UCSD-AML1 (cell line): ENCODE measurements at regions not wholly inside any gene's neighbourhood (a gene's known extent, or its start where the extent isn't known, plus 50 kb on each side); places are given as distances from the start of the nearest gene placed in this dataset.
A peak's percentile ranks its signal among the peaks of the same experiment; 100 is the strongest.

Experiments
- DNase-seq: peaks from one replicate; lab custom pipeline; 2025; ENCODE audit not compliant: unreplicated experiment; lab: John Stamatoyannopoulos, UW

DNA sequence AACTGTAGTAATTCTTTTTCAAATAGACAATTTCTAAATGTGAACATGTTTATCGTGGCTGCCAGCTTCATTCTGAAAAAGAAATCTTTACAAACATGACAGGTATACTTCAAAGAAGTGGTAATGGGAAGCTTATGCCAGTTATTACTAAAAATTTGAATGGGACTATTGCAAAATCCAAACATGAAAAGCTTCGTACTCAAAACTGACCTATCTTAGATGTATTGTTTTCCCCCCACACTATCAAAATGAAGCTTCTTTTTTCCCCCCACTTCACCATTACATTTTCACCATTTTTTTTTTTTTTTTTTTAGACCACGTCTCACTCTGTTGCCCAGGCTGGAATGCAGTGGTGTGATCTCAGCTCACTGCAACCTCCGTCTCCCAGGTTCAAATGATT is 50.4 kb upstream of the SERTAD2 start:
- DNase-seq: no peak

DNA sequence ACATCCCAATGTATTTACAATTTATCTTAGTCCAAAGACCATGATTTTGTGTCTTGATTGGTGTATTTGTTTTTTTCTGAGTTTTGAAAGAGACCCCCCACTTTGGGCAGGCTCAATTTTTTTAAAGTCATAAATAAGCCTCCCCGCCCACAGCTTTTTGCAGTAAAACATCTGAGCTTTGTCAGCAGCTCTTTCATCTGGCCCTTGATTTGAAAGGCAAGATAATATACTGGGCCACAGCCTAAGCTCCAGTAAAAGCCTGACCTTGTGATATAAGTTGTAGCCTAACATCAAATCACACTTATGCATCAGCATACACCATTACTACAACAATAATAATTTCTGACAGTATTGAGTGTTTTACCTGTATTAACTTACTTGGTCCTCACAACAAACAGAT is 51.3 kb upstream of the SERTAD2 start:
- DNase-seq: no peak

GRCh38 chr2:64707276-64707675 is 53.6 kb upstream of the SERTAD2 start:
- DNase-seq: no peak

GRCh38 chr2:64708829-64709228 is 55.1 kb upstream of the SERTAD2 start:
- DNase-seq: no peak

DNA sequence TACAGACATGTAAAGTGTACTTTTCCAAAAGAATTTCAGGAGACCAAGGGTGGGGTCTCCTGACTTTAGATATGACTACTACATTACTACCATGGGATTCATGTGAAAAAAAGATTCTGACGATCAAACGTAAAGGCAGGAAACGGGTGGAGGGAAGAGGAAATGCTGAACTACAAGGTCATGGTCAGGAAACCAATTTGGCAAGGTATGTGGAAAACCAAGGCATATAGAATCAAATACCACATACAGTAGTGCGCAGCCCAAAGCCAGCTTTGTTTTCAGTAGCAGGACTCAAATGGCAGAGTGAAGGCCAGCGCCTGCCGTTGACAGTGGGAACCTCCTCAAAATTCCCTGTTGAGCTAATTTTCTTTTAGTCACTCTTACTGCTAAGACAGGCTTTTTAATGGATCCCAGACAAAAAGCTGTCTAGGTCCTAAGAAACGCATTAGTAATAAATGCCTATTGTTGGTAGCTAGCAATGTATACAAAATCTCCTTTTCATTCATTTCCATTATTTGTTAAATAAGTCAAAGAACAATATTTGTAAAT is 57.6 kb upstream of the SERTAD2 start:
- peak; percentile 41 for DNase-seq

GRCh38 chr2:64713686-64714085 is 60.0 kb upstream of the SERTAD2 start:
- DNase-seq: no peak

DNA sequence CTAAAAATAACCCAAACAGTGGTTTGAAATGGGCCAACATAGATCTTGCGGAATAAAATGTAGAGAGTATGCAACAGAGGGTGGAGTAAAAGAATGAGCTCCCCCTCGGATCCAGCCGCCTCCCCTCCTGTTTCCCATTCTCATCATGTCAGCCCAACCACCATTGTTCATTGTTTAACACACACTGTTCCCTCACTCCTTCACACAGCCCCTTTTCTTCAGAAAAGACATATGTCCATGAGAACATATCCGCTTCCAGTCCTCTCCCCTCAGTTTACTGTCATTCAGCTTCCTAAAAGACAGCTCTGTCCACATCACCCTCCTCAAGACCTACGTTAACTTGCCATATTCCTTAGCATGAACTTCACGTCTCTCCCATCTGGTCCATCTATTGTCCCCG is 62.9 kb upstream of the SERTAD2 start:
- DNase-seq: no peak

- DNase-seq: no peak
These were observed 64.7 kb upstream of the SERTAD2 start for GRCh38 chr2:64718250-64718885.

DNA sequence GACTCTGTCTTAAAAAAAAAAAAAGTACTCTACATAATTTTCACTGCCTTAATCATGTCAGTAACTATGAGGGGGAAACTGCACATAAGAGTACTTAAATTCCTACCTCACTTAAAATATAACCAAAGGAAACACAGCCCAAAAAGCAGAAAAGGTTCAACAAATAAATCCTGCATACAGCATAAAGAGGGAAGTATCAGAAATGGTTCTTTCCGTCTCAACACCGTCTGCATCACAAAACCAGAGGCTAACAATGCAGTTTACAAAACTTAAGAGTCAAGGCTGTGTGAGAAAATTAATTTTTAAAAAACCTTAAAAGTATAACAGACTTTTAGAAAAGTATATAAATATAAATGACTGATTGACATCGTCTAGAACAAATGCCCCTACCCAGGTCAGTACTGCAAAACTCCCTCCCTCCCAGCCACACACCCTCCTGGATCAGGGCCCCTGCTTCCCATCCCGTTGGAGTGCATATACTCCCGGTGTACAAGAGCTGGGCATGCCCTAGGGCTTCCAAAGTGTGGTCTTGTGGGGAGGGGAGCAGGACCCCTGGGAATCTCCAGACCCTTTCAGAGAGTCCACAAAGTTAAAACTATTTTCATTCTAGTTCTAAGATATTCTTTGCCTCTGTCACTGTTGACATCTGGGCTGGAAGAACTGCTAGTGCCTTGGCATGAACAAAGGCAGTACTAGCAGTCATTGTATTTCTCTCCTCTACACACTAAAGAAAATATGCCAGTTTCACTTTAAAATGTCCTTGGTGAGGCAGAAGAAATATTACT is 67.0 kb upstream of the SERTAD2 start:
- no peak for DNase-seq

DNA sequence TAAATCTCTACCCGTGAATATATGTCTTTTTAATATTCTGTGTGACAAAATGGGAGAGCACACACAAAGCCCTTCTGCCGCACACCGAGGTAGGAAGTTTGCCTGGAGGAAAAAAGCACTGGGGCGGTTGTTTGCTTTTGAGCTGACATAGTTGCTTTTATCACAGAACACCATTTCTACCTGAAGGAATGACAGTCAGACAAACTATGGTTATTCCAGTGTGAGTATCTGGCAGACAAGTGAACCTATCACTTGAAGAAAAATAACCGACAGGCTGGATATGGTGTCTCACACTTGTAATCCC is 67.6 kb upstream of the SERTAD2 start:
- DNase-seq: no peak

- no peak for DNase-seq
These were observed 68.8 kb upstream of the SERTAD2 start for GRCh38 chr2:64722291-64723044.

GRCh38 chr2:64727013-64727767 is 73.5 kb upstream of the SERTAD2 start:
- DNase-seq: no peak

DNA sequence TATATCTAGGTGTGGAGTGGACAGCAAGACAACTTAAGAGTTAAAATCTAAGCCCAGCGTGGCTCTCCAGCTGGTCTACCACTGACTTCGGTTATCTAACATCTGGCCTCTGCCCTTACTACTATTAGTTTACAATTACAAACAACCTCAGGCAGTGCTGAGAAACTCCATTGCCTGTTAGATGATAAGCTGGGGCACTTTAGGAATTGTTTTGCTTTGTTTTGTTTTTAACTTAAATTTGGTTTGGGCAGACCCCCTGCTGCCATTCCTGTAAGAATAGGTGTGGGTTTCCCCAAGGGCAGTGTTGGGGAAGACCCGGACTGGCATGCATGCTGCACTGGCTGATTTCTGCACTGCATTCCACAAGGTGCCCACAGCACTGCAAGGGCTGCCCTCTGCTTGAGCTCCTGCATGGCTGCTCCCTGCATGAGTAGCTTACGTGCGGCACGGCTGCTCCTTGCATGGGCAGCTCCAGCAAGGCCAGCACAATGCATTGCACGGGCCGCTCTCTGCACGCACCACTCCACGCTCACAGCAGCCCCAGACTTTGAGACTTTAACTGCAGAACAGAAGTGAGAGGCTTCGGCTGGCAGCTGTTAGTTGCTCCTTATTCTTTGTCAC is 74.2 kb upstream of the SERTAD2 start:
- no peak for DNase-seq

DNA sequence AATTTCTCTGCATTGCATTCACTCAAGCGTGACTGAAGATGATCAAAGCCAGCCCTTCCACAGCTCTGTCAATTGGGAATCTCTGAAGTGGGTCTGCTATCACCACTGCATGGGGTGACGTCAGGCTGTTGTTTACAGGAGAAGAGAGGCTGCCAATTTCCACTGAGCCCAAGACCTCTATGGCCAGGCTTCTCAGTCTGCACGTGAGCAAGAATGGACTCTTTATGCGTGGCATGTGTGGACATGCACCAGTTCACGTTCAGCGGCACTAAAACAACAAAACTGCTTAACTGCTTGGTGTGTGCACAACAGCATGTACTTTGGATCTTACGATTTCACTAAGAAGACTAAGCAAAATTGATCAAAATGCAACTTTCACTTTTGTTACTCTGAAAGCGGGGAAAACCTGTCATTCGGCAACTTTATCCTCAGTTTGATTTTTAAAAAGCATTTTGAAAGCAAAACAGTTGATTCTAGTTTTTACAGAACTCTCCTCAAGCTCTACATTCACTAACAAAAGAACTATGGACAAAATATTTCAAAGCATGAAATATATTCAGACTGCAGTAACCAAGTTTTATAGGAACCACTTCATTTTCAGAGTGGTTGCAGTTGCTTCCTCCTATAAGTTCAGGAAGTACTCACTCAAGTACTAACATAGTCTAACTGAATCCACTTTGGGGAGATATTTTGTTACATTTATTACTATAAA is 77.0 kb upstream of the SERTAD2 start:
- no peak for DNase-seq

DNA sequence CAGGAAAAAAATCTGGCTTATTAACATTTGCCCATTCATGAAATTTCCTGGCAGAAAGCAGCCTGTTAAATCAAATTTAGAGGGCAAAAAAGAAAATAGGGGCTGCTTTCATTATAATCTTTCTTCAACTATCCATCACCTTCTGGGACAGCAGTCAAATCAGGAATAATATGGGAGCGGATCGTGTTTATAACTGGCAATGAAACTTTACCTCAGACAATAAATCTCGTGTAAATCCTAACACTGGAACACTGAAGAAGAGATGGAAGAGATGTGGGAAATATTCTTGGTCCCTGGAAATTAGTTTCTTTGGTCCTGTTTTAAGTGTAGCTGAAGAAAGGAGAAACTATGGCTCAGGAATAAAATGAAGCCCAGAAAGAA is 77.5 kb upstream of the SERTAD2 start:
- DNase-seq: no peak

GRCh38 chr2:64731746-64732145 is 78.0 kb upstream of the SERTAD2 start:
- no peak for DNase-seq

GRCh38 chr2:64732146-64732545 is 78.4 kb upstream of the SERTAD2 start:
- no peak for DNase-seq

DNA sequence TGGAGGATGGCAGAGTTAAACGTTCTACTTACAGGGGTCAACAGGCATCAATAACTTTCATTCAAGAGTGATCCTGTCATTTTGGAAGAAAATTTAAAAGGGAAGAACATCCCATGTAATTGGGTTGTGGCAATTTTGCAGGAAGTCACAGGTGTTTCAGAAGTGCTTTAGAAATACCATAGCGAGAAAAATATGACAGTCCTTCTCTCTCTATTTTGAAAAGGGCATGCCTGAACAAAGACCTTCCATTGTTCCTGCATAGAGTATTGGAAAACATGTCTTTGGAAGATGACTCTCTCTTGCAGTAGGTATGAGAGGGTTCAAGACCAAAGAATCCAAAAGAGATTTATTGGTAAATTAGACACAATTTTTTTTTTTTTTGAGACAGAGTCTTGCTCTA is 81.8 kb upstream of the SERTAD2 start:
- no peak for DNase-seq

- DNase-seq: no peak
These were observed 83.8 kb upstream of the SERTAD2 start for GRCh38 chr2:64737547-64737946.

- no peak for DNase-seq
These were observed 84.3 kb upstream of the SERTAD2 start for GRCh38 chr2:64738026-64738425.
